Adrenal gland (tissue), 9 donors: ENCODE measurements at regions not wholly inside any gene's neighbourhood (a gene's known extent, or its start where the extent isn't known, plus 50 kb on each side); places are given as distances from the start of the nearest gene placed in this dataset.

Experiments used
- DNase-seq, 7 donors: peaks; one replicate each; pipeline ENCODE4 v3.0.0-alpha.2; 2019 to 2020
- H3K27ac ChIP-seq, 5 donors: fragments of 200-600 bp; sonication (generic) in 4 of 5; 1 replicate in 3 of 5; 2 replicates in 2 of 5; pipeline versions ENCODE4 v1.5.1 to v1.8.0; 2016 to 2020; ENCODE audit warnings: mild to moderate bottlenecking in 1 of 5
- H3K27me3 ChIP-seq: fragments of 200-600 bp; 2 replicates; pipeline ENCODE4 v1.8.0; 2021
- H3K36me3 ChIP-seq, 2 donors: fragments of 200-600 bp; replicated peaks in 1 of 2; 1 replicate in 1 of 2; 2 replicates in 1 of 2; pipeline versions ENCODE4 v1.5.1 to v1.8.0; 2018 to 2022
- H3K4me1 ChIP-seq, 2 donors: fragments of 200-600 bp; replicated peaks in 1 of 2; 1 replicate in 1 of 2; 2 replicates in 1 of 2; pipeline versions ENCODE4 v1.5.1 to v1.8.0; 2018 to 2021
- H3K4me3 ChIP-seq, 4 donors: fragments of 200-600 bp; sonication (generic) in 3 of 4; one replicate each; pipeline ENCODE4 v1.5.1; 2016 to 2018
- H3K9me3 ChIP-seq, 3 donors: fragments of 200-600 bp; sonication (generic) in 1 of 3; replicated peaks in 1 of 3; 1 replicate in 2 of 3; 2 replicates in 1 of 3; pipeline versions ENCODE4 v1.5.1 to v1.8.0; 2016 to 2021
- CTCF ChIP-seq, 6 experiments: fragments of 450-650 bp in 4 of 6; fragments of 200-600 bp in 2 of 6; sonication (generic) in 1 of 6; IDR thresholded peaks; 1 replicate in 5 of 6; 2 replicates in 1 of 6; pipeline versions ENCODE4 v1.5.1 to v1.8.0; 2016 to 2021; ENCODE audit warnings: antibody characterized with exemption in 6 of 6, mild to moderate bottlenecking in 2 of 6, moderate library complexity in 1 of 6
- POLR2A ChIP-seq, 2 donors: fragments of 450-650 bp; IDR thresholded peaks; one replicate each; pipeline ENCODE4 v1.6.1; 2017; ENCODE audit warnings: antibody characterized with exemption in 2 of 2, mild to moderate bottlenecking in 2 of 2, moderate library complexity in 1 of 2
- WGBS, 4 donors: extraction: QIAGEN DNeasy Blood & Tissue Kit in 2 of 4; methylation state at CpG; one replicate each; pipeline versions ENCODE4 v1.1.5 to v1.1.7; 2013 to 2017; 5-methylcytosine and 5-hydroxymethylcytosine counted together
- intact Hi-C, 2 donors: fragments of 100-400 bp; cut with DNase I; formaldehyde crosslinking; loops; one replicate each; pipeline versions ENCODE4 v1.14.1 to v1.15.0; 2022 to 2023
- donor health status: healthy with polysubstance abuse.
- donor health status: Bipolar disorder and iron deficiency.
- donor health status: DM: yes; HTN: yes; CAD: no.
- donor health status: DM: no; HTN: no; CAD: no.
- donor health status: DM: no; HTN: no; CAD: no.

DNA sequence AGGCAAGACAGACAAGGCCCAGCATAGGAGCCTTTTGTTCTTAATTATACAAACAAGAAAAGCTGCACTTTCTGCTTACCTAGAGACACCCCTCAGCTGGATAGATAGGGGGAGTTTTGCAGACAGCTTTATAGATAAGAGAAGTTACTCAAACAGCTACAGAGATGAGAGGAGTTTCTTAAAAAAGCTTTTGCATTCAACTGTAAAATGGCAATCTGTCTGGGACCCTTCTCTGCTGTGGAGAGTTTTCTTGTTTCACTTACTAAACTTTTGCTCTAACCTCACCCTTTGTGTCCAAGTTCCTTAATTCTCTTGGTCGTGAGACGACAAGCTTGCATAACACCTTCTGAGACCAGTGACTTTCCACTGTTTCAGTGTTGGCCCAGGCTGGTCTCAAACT is 103.8 kb upstream of the CHORDC1 start:
- intact Hi-C loops: no loop called here
- TF ChIP-seq CTCF (IDR thresholded peaks at IDR 0.05) (no peak), POLR2A (IDR thresholded peaks at IDR 0.05) (no peak)
- Histone ChIP-seq H3K36me3 (no peaks in the 10 kb centered on the region), H3K4me3 (no peak overlapping the region), H3K27ac (no peak overlapping the region), H3K4me1 (no peaks in the 10 kb centered on the region), H3K9me3 (no peaks in the 10 kb centered on the region), H3K27me3 (no peaks in the 10 kb centered on the region)
- DNase-seq: no peak
- 51 to 75% (median 61%) methylated on average over 2 of the region's 2 CpGs for WGBS, 4 donors

DNA sequence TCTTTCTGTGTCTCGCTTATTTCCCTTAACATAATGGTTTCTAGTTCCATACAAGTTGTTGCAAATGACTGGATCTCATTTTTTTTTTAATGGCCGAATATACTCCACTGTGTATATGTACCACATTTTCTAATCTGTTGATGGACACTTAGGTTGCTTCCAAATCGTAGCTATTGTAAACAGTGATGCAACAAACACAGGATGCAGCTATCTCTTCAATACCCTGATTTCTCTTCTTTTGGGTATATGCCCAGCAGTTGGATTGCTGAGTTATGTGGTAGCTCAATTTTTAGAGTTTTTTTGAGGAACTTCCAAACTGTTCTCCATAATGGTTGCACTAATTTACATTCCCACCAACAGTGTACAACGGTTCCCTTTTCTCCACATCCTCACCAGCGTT is 100.4 kb upstream of the CHORDC1 start:
- TF ChIP-seq POLR2A (IDR thresholded peaks at IDR 0.05) (no peak), CTCF (IDR thresholded peaks at IDR 0.05) (no peak)
- intact Hi-C loops: no loop called here
- Histone ChIP-seq H3K27ac (no peak overlapping the region), H3K36me3 (no peaks in the 10 kb centered on the region), H3K4me1 (no peaks in the 10 kb centered on the region), H3K27me3 (no peaks in the 10 kb centered on the region), H3K9me3 (no peaks in the 10 kb centered on the region), H3K4me3 (no peak overlapping the region)
- DNase-seq: no peak
- 77 to 86% (median 83%) methylated on average over 5 of the region's 5 CpGs for WGBS, 4 donors

DNA sequence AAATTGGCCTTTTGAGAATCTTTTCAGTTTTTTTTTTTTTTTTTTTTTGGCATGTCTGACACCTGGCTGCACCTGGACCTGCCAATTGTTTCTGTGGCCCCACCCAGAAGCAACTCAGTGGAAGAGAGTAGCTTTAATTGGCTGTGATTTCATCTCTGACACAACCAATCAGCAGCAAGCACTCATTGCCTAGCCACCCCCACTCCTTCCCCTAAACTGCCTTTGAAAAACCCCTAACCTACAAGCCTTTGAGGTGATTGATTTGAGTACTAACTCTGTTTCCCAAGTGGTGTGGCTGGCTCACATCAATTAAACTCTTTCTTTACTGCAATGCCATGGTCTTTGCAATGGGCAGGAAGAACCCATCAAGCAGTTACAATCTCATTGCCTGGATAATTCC is 98.2 kb upstream of the CHORDC1 start:
- no peaks in the 10 kb centered on the region for H3K27me3 ChIP-seq
- H3K27ac ChIP-seq: no peak overlapping the region
- no peaks in the 10 kb centered on the region for H3K36me3 ChIP-seq
- H3K9me3 ChIP-seq: no peaks in the 10 kb centered on the region
- H3K4me3 ChIP-seq: no peak overlapping the region
- TF ChIP-seq CTCF (IDR thresholded peaks at IDR 0.05) (no peak), POLR2A (IDR thresholded peaks at IDR 0.05) (no peak)
- DNase-seq: no peak
- H3K4me1 ChIP-seq: no peaks in the 10 kb centered on the region
- intact Hi-C loops: no loop called here

GRCh38 chr11:90318651-90319050 is 95.8 kb upstream of the CHORDC1 start:
- no peaks in the 10 kb centered on the region for H3K27me3 ChIP-seq
- no peaks in the 10 kb centered on the region for H3K36me3 ChIP-seq
- H3K4me3 ChIP-seq: no peak overlapping the region
- TF ChIP-seq POLR2A (IDR thresholded peaks at IDR 0.05) (no peak), CTCF (IDR thresholded peaks at IDR 0.05) (no peak)
- no peaks in the 10 kb centered on the region for H3K4me1 ChIP-seq
- no peak overlapping the region for H3K27ac ChIP-seq
- WGBS, 4 donors: 70 to 83% (median 78%) methylated on average over 3 of the region's 3 CpGs
- no peak for DNase-seq
- intact Hi-C loops: no loop called here
- H3K9me3 ChIP-seq: no peaks in the 10 kb centered on the region
